Right lobe of liver (tissue), 6 donors: ENCODE measurements at regions not wholly inside any gene's neighbourhood (a gene's known extent, or its start where the extent isn't known, plus 50 kb on each side); places are given as distances from the start of the nearest gene placed in this dataset.

ENCODE experiments used
- ATAC-seq, 4 donors: fragments of 200-7000 bp; cut with Tn5 transposase; one replicate each; pipeline ENCODE4 v1.9.1; 2020; ENCODE audit warnings: mild to moderate bottlenecking in 4 of 4, moderate library complexity in 4 of 4
- DNase-seq, 3 donors: peaks; one replicate each; pipeline ENCODE4 v3.0.0-alpha.2; 2020
- H3K27ac ChIP-seq, 3 donors: fragments of 200-600 bp; one replicate each; pipeline ENCODE4 v1.8.0; 2022
- H3K27me3 ChIP-seq, 2 donors: fragments of 200-600 bp; one replicate each; pipeline ENCODE4 v1.8.0; 2022
- H3K36me3 ChIP-seq, 4 donors: fragments of 200-600 bp; sonication (generic) in 1 of 4; one replicate each; pipeline versions ENCODE4 v1.5.1 to v1.8.0; 2017 to 2022; ENCODE audit warnings: control low read depth in 1 of 4
- H3K4me1 ChIP-seq, 4 donors: fragments of 200-600 bp; sonication (generic) in 1 of 4; one replicate each; pipeline versions ENCODE4 v1.5.1 to v1.8.0; 2017 to 2022; ENCODE audit warnings: control low read depth in 1 of 4
- H3K4me3 ChIP-seq, 3 donors: fragments of 200-600 bp; one replicate each; pipeline ENCODE4 v1.8.0; 2022
- H3K9me3 ChIP-seq, 4 donors: fragments of 200-600 bp; sonication (generic) in 1 of 4; one replicate each; pipeline versions ENCODE4 v1.5.1 to v1.8.0; 2017 to 2022; ENCODE audit warnings: control low read depth in 1 of 4
- POLR2A ChIP-seq: fragments of 450-650 bp; IDR thresholded peaks from one replicate; pipeline ENCODE4 v1.6.1; 2017; ENCODE audit warnings: antibody characterized with exemption, mild to moderate bottlenecking
- WGBS: methylation state at CpG from one replicate; pipeline ENCODE4 v1.1.6; 2018; ENCODE audit warnings: low coverage, low lambda C conversion rate; ENCODE audit not compliant: insufficient coverage; ENCODE audit errors: missing lambda C conversion rate; 5-methylcytosine and 5-hydroxymethylcytosine counted together
- intact Hi-C, 2 donors: fragments of 100-400 bp; cut with DNase I; formaldehyde crosslinking; loops; one replicate each; pipeline versions ENCODE4 v1.11.2 to v1.14.1; 2022
- TF ChIP-seq, protein P1 (sequence below), 4 donors: fragments of 200-600 bp in 3 of 4; fragments of 450-650 bp in 1 of 4; IDR thresholded peaks; one replicate each; pipeline versions ENCODE4 v1.5.1 to v1.8.0; 2016 to 2022; ENCODE audit warnings: antibody characterized with exemption in 4 of 4, mild to moderate bottlenecking in 2 of 4
- donor health status: DM: no; HTN: yes; CAD: no.
- donor health status: DM: no; HTN: no; CAD: no.
- donor health status: DM: no; HTN: no; CAD: no.
- donor health status: DM: no; HTN: yes; CAD: no.
- donor health status: DM: no; HTN: yes; CAD: no.

DNA sequence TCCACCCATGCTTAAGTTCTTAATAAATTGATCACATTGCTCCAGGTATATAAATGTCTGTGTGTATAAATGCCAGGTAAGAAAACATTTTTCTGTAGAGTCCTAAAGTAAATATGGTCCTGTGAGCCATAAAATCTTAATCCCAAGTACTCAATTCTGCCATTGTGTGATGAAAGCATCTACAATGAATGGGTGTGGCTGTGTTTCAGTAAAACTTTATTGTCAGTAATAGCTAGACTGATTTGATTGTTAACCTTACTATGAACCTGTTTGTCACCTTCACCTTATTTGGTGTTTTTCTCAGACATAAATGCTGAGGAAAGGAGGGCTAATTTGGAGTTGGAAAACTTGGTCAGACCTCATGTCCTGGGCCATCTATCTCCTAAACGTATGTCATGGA, 683.5 kb upstream of the GRM7 start:
- ATAC-seq (no peak), DNase-seq (no peak)
- Histone ChIP-seq H3K36me3 (no peaks in the 10 kb centered on the region), H3K4me3 (no peak overlapping the region), H3K4me1 (no peaks in the 10 kb centered on the region), H3K27me3 (no peaks in the 10 kb centered on the region), H3K9me3 (no peaks in the 10 kb centered on the region), H3K27ac (no peak overlapping the region)
- intact Hi-C loops = no loop called here
- no peak for TF ChIP-seq POLR2A
- TF ChIP-seq, protein P1, sequence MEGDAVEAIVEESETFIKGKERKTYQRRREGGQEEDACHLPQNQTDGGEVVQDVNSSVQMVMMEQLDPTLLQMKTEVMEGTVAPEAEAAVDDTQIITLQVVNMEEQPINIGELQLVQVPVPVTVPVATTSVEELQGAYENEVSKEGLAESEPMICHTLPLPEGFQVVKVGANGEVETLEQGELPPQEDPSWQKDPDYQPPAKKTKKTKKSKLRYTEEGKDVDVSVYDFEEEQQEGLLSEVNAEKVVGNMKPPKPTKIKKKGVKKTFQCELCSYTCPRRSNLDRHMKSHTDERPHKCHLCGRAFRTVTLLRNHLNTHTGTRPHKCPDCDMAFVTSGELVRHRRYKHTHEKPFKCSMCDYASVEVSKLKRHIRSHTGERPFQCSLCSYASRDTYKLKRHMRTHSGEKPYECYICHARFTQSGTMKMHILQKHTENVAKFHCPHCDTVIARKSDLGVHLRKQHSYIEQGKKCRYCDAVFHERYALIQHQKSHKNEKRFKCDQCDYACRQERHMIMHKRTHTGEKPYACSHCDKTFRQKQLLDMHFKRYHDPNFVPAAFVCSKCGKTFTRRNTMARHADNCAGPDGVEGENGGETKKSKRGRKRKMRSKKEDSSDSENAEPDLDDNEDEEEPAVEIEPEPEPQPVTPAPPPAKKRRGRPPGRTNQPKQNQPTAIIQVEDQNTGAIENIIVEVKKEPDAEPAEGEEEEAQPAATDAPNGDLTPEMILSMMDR (IDR thresholded peaks at IDR 0.05) = no peak
- 29% methylated on average over 1 of the region's 1 CpG for WGBS

GRCh38 chr3:6179761-6180160, 681.2 kb upstream of the GRM7 start:
- H3K36me3 ChIP-seq = no peaks in the 10 kb centered on the region
- DNase-seq (no peak), ATAC-seq (no peak)
- H3K9me3 ChIP-seq = no peaks in the 10 kb centered on the region
- H3K27ac ChIP-seq = no peak overlapping the region
- peaks cover 0 to 6% (median 0%) of the 10 kb centered on the region in 4 donors for H3K4me1 ChIP-seq
- H3K4me3 ChIP-seq = no peak overlapping the region
- 72% methylated on average over 3 of the region's 3 CpGs for WGBS
- intact Hi-C loops = no loop called here
- TF ChIP-seq POLR2A = no peak
- TF ChIP-seq, protein P1 (IDR thresholded peaks at IDR 0.05) = no peak
- no peaks in the 10 kb centered on the region for H3K27me3 ChIP-seq

DNA sequence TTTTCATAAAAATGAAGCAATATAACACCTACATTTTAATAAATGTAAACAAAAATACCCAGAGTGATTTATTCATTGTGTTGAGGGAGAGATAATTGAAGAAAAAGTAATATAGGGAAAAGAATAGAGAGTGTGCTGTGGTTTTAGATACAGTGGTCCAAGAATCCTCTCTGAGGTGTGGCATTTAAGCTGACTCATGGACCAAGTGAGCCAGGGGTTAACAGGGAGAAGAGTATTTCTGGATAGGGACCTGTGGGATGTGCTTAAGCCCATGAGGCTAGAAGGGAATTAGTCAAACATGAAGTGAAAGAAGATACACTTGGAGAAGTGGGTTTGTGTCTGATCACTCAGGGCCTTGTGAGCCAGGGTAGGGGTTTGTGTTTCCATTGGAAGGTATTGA, 680.7 kb upstream of the GRM7 start:
- H3K9me3 ChIP-seq = no peaks in the 10 kb centered on the region
- DNase-seq = no peak
- intact Hi-C loops = no loop called here
- H3K27me3 ChIP-seq = no peaks in the 10 kb centered on the region
- peaks cover 0 to 6% (median 0%) of the 10 kb centered on the region in 4 donors for H3K4me1 ChIP-seq
- H3K36me3 ChIP-seq = no peaks in the 10 kb centered on the region
- H3K4me3 ChIP-seq = no peak overlapping the region
- no peak for TF ChIP-seq POLR2A
- TF ChIP-seq, protein P1 (IDR thresholded peaks at IDR 0.05) = no peak
- no peak for ATAC-seq
- no peak overlapping the region for H3K27ac ChIP-seq

GRCh38 chr3:6182476-6182875, 678.4 kb upstream of the GRM7 start:
- no peaks in the 10 kb centered on the region for H3K9me3 ChIP-seq
- H3K27ac ChIP-seq = no peak overlapping the region
- no peaks in the 10 kb centered on the region for H3K27me3 ChIP-seq
- peaks cover 0 to 6% (median 0%) of the 10 kb centered on the region in 4 donors for H3K4me1 ChIP-seq
- no peak overlapping the region for H3K4me3 ChIP-seq
- intact Hi-C loops = no loop called here
- WGBS = 44% methylated on average over 5 of the region's 5 CpGs
- no peak for TF ChIP-seq POLR2A
- TF ChIP-seq, protein P1 (IDR thresholded peaks at IDR 0.05) = no peak
- ATAC-seq (no peak), DNase-seq (no peak)
- no peaks in the 10 kb centered on the region for H3K36me3 ChIP-seq

DNA sequence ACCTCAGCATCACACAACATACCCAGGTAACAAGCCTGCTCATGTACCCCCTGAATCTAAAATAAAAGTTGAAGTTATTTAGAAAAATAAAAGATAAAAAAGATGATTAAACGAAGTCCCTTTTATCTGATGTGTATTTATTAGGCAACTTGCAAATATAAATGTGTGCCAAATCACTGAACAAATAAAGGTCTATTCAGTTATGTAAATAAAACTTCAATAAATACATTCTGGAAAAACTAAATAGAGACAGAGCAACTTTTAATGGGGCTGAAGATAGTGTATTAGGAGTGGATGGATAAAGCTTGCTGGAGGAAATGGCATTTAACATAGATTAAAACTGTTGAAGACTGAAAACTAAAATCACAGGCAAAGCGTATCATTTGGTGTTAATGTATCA, 678.0 kb upstream of the GRM7 start:
- Histone ChIP-seq H3K4me1 (peaks cover 0 to 6% (median 0%) of the 10 kb centered on the region in 4 donors), H3K36me3 (no peaks in the 10 kb centered on the region), H3K9me3 (no peaks in the 10 kb centered on the region), H3K27me3 (no peaks in the 10 kb centered on the region), H3K27ac (no peak overlapping the region), H3K4me3 (no peak overlapping the region)
- peak in 3 of 4 donors; percentile 22 to 65 (median 40) for ATAC-seq
- TF ChIP-seq, protein P1 (IDR thresholded peaks at IDR 0.05) = no peak
- no peak for TF ChIP-seq POLR2A
- no peak for DNase-seq
- intact Hi-C loops = no loop called here
- 32% methylated on average over 2 of the region's 2 CpGs for WGBS
